ENCODE measurements at regions not wholly inside any gene's neighbourhood (a gene's known extent, or its start where the extent isn't known, plus 50 kb on each side); places are given as distances from the start of the nearest gene placed in this dataset.

DNA sequence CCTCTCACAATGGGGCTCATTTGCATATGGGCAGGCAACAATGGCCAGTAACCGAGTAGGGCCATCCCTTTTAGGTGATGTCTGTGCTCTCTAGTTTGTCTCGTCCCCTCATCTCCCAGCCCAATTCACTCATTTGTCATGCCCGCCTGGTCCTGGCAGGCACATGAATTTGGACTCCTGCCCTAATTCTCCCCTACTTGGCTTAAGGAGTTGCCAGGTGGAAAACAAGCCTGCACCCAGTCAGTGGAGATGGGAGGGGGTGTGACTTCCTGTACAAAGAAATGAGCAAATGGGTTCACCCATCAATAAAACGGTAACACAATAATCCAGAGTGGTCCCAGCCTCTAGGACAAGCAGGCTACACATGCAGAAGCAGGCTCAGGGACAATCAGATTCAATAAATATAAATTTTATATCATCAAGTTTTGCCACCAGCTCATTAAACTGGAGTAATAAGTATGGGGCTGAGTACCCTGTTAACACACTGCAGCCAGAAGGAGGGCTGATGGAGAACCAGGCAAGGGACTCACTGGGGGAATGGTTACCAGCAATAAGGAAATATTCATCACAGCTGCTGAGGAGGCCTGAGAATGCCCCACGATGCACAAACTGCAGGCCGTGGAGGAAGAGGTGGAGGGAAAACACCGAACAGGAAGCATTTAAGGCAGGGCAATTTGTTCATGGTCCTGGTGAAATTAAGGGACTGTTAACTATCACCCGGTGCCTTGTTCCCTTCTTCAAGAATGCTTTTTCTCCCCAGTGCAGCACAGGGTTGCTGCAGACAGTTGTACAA is 84.4 kb upstream of the GPRC5B start:
- no peak overlapping the region for H3K4me3 ChIP-seq
- TF ChIP-seq POLR2A (IDR thresholded peaks at IDR 0.05), result no peak
- TF ChIP-seq, protein P1, sequence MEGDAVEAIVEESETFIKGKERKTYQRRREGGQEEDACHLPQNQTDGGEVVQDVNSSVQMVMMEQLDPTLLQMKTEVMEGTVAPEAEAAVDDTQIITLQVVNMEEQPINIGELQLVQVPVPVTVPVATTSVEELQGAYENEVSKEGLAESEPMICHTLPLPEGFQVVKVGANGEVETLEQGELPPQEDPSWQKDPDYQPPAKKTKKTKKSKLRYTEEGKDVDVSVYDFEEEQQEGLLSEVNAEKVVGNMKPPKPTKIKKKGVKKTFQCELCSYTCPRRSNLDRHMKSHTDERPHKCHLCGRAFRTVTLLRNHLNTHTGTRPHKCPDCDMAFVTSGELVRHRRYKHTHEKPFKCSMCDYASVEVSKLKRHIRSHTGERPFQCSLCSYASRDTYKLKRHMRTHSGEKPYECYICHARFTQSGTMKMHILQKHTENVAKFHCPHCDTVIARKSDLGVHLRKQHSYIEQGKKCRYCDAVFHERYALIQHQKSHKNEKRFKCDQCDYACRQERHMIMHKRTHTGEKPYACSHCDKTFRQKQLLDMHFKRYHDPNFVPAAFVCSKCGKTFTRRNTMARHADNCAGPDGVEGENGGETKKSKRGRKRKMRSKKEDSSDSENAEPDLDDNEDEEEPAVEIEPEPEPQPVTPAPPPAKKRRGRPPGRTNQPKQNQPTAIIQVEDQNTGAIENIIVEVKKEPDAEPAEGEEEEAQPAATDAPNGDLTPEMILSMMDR (IDR thresholded peaks at IDR 0.05 in 8 of 11, conservative IDR thresholded peaks at IDR 0.05 in 3 of 11), result no peak
- no peak for TF ChIP-seq POLR2AphosphoS5 (IDR thresholded peaks at IDR 0.05)

DNA sequence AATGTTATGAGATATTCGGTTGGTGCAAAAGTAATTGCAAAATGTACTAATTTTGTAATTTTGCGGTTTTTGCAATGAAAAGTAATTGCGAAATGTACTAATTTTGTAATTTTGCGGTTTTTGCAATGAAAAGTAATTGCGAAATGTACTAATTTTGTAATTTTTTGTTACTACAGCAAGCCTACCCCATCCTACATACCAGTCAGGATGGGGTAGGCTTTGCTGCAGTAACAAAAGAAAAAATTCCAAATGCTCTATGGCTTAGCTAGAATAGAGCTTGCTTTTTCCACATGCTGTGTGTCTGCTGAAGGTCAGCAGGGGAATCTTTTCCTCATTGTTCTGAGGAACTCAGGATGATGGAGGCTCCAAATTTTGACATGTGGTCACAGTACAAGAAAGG is 83.3 kb upstream of the GPRC5B start:
- Histone ChIP-seq H3K9me3 (peaks cover 0 to 24% (median 0%) of the 10 kb centered on the region in 8 donors), H3K36me3 (no peaks in the 10 kb centered on the region), H3K4me1 (no peaks in the 10 kb centered on the region), H3K27me3 (replicated peaks in 1 of 7) (peaks cover 0 to 10% (median 0%) of the 10 kb centered on the region in 7 donors), H3K4me3 (no peak overlapping the region), H3K27ac (no peak overlapping the region)
- intact Hi-C loops (cut with DNase I; ENCODE audit: low total_unique reads), result no loop called here
- TF ChIP-seq POLR2A (IDR thresholded peaks at IDR 0.05), result no peak
- no peak for TF ChIP-seq POLR2AphosphoS5 (IDR thresholded peaks at IDR 0.05)
- TF ChIP-seq, protein P1 (IDR thresholded peaks at IDR 0.05 in 8 of 11, conservative IDR thresholded peaks at IDR 0.05 in 3 of 11), result no peak
- DNase-seq, result no peak
- WGBS, 5 donors, result 50 to 80% (median 79%) methylated on average over 5 of the region's 5 CpGs

More for the DNA sequence above, 84.4 kb upstream of the GPRC5B start:
- H3K27me3 ChIP-seq (replicated peaks in 1 of 7), result peaks cover 0 to 10% (median 0%) of the 10 kb centered on the region in 7 donors
- intact Hi-C loops (cut with DNase I; ENCODE audit: low total_unique reads), result no loop called here
- no peak overlapping the region for H3K27ac ChIP-seq
- no peak for DNase-seq
- H3K36me3 ChIP-seq, result no peaks in the 10 kb centered on the region
- H3K9me3 ChIP-seq, result peaks cover 0 to 24% (median 0%) of the 10 kb centered on the region in 8 donors
- 45 to 49% (median 48%) methylated on average over 8 of the region's 8 CpGs for WGBS, 5 donors
- H3K4me1 ChIP-seq, result no peaks in the 10 kb centered on the region

DNA sequence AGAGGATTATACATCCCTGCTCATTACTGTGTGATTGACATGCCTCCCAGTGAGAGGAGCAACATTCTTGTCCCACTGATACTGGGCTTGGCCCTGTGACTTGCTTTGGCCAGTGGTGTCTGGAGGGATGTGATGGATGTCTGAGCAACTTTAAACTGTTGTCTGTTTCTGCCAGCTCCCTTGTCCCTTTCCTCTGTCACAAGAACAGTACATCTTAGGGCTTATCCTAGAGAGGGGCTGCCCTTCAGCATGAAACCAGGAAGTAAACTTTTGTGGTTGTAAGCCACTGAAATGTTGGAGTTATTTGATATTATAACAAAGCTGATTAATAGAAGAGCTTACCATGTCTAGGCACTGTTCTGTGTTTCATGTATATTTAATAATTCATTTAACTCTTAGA is 82.9 kb upstream of the GPRC5B start:
- H3K9me3 ChIP-seq, result peaks cover 0 to 24% (median 0%) of the 10 kb centered on the region in 8 donors
- intact Hi-C loops (cut with DNase I; ENCODE audit: low total_unique reads), result no loop called here
- peaks cover 0 to 10% (median 0%) of the 10 kb centered on the region in 7 donors for H3K27me3 ChIP-seq (replicated peaks in 1 of 7)
- H3K4me3 ChIP-seq, result no peak overlapping the region
- no peak for DNase-seq
- H3K4me1 ChIP-seq, result no peaks in the 10 kb centered on the region
- no peaks in the 10 kb centered on the region for H3K36me3 ChIP-seq
- H3K27ac ChIP-seq, result no peak overlapping the region
- TF ChIP-seq POLR2A (IDR thresholded peaks at IDR 0.05), result no peak

DNA sequence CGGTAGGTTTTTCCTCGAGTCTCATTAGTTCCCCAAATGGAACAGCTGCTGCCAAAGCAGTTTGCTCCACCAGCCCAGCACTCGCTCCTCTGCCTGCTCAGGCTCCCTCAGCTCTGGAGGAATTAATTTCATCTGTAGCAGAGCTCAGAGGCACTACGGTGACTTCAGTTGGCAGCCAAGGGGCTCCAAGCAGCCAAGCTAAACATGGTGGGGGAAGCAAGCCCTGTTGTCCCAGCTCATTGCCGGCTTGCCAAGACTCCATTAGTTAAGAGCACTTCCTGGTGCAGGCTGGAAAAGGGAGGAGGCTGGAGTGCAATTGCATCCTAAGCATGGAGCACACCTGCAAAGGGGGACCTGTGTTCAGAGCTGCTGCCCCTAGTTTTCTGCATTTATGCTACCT is 78.7 kb upstream of the GPRC5B start:
- H3K27ac ChIP-seq, result no peak overlapping the region
- no peaks in the 10 kb centered on the region for H3K36me3 ChIP-seq
- H3K4me1 ChIP-seq, result no peaks in the 10 kb centered on the region
- TF ChIP-seq, protein P1 (IDR thresholded peaks at IDR 0.05 in 8 of 11, conservative IDR thresholded peaks at IDR 0.05 in 3 of 11), result no peak
- no peak for TF ChIP-seq POLR2AphosphoS5 (IDR thresholded peaks at IDR 0.05)
- no peak for TF ChIP-seq POLR2A (IDR thresholded peaks at IDR 0.05)
- peaks cover 0 to 20% (median 0%) of the 10 kb centered on the region in 8 donors for H3K9me3 ChIP-seq
- DNase-seq, result no peak
- no peak overlapping the region for H3K4me3 ChIP-seq
- H3K27me3 ChIP-seq (replicated peaks in 1 of 7), result peaks cover 0 to 14% (median 0%) of the 10 kb centered on the region in 7 donors
- 77 to 91% (median 82%) methylated on average over 4 to 5 of the region's 5 CpGs for WGBS, 5 donors
- intact Hi-C loops (cut with DNase I; ENCODE audit: low total_unique reads), result no loop called here

Data from spleen (tissue), 11 donors.